GM12891 (cell line): ENCODE measurements at regions not wholly inside any gene's neighbourhood (a gene's known extent, or its start where the extent isn't known, plus 50 kb on each side); places are given as distances from the start of the nearest gene placed in this dataset.

Source experiments
- POLR2A ChIP-seq: IDR thresholded peaks from 2 replicates; pipeline ENCODE4 v1.6.1; 2011; ENCODE audit warnings: low read depth, low read length, control low read depth
- POLR2AphosphoS5 ChIP-seq: IDR thresholded peaks from 2 replicates; pipeline ENCODE4 v1.6.1; 2011; ENCODE audit warnings: low read depth, low read length, control low read depth
- SPI1 ChIP-seq: IDR thresholded peaks from 2 replicates; pipeline ENCODE4 v1.6.1; 2011; ENCODE audit warnings: low read depth, low read length, control low read depth
- TAF1 ChIP-seq: IDR thresholded peaks from 2 replicates; pipeline ENCODE4 v1.6.1; 2011; ENCODE audit warnings: low read depth, low read length, control low read depth

DNA sequence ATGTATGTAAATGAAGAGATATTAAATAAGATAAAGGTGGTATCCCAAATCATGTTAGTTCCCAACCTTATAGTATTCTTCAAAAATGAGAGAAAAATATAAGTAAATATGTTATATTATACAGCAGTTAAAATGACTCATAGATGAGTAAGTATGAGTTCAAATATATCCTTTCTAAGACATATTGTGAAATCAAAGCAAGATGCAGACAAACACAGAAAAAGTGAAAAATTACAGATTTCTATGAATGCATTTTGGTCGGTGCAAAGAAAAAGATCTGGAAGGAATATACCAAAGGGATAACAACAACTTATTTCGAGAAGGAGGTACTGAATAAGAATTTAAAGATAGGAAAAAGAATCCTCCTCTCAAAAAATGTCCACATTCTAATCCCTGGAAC, 181.2 kb upstream of the TTC14 start:
- TF ChIP-seq POLR2A (no peak), POLR2AphosphoS5 (no peak), TAF1 (no peak), SPI1 (no peak)
